H9 (cell line): ENCODE measurements at regions not wholly inside any gene's neighbourhood (a gene's known extent, or its start where the extent isn't known, plus 50 kb on each side); places are given as distances from the start of the nearest gene placed in this dataset.

ENCODE experiments used
- DNase-seq: peaks from one replicate; pipeline ENCODE4 v3.0.0-alpha.2; 2017
- H2AFZ ChIP-seq: one replicate; pipeline ENCODE4 v1.6.1; 2013; ENCODE audit warnings: mild to moderate bottlenecking, low read length, control low read depth, moderate library complexity
- H2AK5ac ChIP-seq: 2 replicates; pipeline ENCODE4 v1.6.1; 2013; ENCODE audit warnings: low read length, control low read depth, mixed read lengths; ENCODE audit not compliant: insufficient read length
- H2BK120ac ChIP-seq: one replicate; pipeline ENCODE4 v1.6.1; 2013; ENCODE audit warnings: low read depth, mild to moderate bottlenecking, low read length, control low read depth, inconsistent platforms; ENCODE audit not compliant: poor library complexity, severe bottlenecking
- H2BK12ac ChIP-seq: 2 replicates; pipeline ENCODE4 v1.6.1; 2013; ENCODE audit warnings: low read length, control low read depth, mixed read lengths, low read depth; ENCODE audit not compliant: insufficient read length
- H2BK15ac ChIP-seq: 2 replicates; pipeline ENCODE4 v1.6.1; 2013; ENCODE audit warnings: low read depth, low read length, control low read depth
- H2BK20ac ChIP-seq: one replicate; pipeline ENCODE4 v1.6.1; 2013; ENCODE audit warnings: low read depth, mild to moderate bottlenecking, low read length, control low read depth, inconsistent platforms; ENCODE audit not compliant: poor library complexity, severe bottlenecking
- H2BK5ac ChIP-seq: 2 replicates; pipeline ENCODE4 v1.6.1; 2013; ENCODE audit warnings: low read length, control low read depth, mixed read lengths; ENCODE audit not compliant: insufficient read length
- H3K14ac ChIP-seq: 2 replicates; pipeline ENCODE4 v1.6.1; 2013; ENCODE audit warnings: low read length, control low read depth; ENCODE audit not compliant: insufficient read depth
- H3K18ac ChIP-seq: 2 replicates; pipeline ENCODE4 v1.6.1; 2013; ENCODE audit warnings: low read depth, mild to moderate bottlenecking, mixed read lengths, low read length, control low read depth; ENCODE audit not compliant: insufficient read length
- H3K23ac ChIP-seq: 2 replicates; pipeline ENCODE4 v1.6.1; 2013; ENCODE audit warnings: low read length, control low read depth, mixed read lengths, low read depth; ENCODE audit not compliant: insufficient read length
- H3K23me2 ChIP-seq: 2 replicates; pipeline ENCODE4 v1.6.1; 2013; ENCODE audit warnings: low read depth, mild to moderate bottlenecking, mixed read lengths, low read length, control low read depth; ENCODE audit not compliant: insufficient read length, poor library complexity, severe bottlenecking
- H3K27ac ChIP-seq: 2 replicates; pipeline ENCODE4 v1.5.1; 2013; ENCODE audit warnings: low read length, control low read depth, mixed read lengths, low read depth; ENCODE audit not compliant: insufficient read length
- H3K27me3 ChIP-seq: 2 replicates; pipeline ENCODE4 v1.6.1; 2013; ENCODE audit warnings: low read length, control low read depth, inconsistent platforms; ENCODE audit not compliant: insufficient read depth
- H3K4ac ChIP-seq: 2 replicates; pipeline ENCODE4 v1.6.1; 2013; ENCODE audit warnings: low read depth, mild to moderate bottlenecking, control low read depth, inconsistent platforms, low read length, moderate library complexity
- H3K4me1 ChIP-seq: 2 replicates; pipeline ENCODE4 v1.6.1; 2013; ENCODE audit warnings: low read length, control low read depth, inconsistent platforms; ENCODE audit not compliant: insufficient read depth
- H3K4me2 ChIP-seq: 2 replicates; pipeline ENCODE4 v1.6.1; 2013; ENCODE audit warnings: low read length, control low read depth, mixed read lengths; ENCODE audit not compliant: insufficient read length, insufficient read depth
- H3K56ac ChIP-seq: 2 replicates; pipeline ENCODE4 v1.6.1; 2013; ENCODE audit warnings: low read depth, mild to moderate bottlenecking, mixed read lengths, low read length, control low read depth; ENCODE audit not compliant: insufficient read length
- H3K79me1 ChIP-seq: 2 replicates; pipeline ENCODE4 v1.6.1; 2013; ENCODE audit warnings: low read depth, mild to moderate bottlenecking, moderate library complexity, low read length, control low read depth, inconsistent platforms; ENCODE audit not compliant: insufficient read depth, poor library complexity, severe bottlenecking
- H3K79me2 ChIP-seq: 2 replicates; pipeline ENCODE4 v1.6.1; 2013; ENCODE audit warnings: low read length, control low read depth, inconsistent platforms; ENCODE audit not compliant: insufficient read depth
- H3K9ac ChIP-seq: 2 replicates; pipeline ENCODE4 v1.6.1; 2013; ENCODE audit warnings: low read length, control low read depth, mixed read lengths; ENCODE audit not compliant: insufficient read length; ENCODE audit errors: extremely low read depth
- H3K9me3 ChIP-seq: one replicate; pipeline ENCODE4 v1.6.1; 2013; ENCODE audit warnings: low read depth, low read length, inconsistent platforms; ENCODE audit not compliant: control insufficient read depth
- H3T11ph ChIP-seq: one replicate; pipeline ENCODE4 v1.6.1; 2013; ENCODE audit warnings: mild to moderate bottlenecking, low read length, control low read depth, inconsistent platforms
- H4K20me1 ChIP-seq: one replicate; pipeline ENCODE4 v1.6.1; 2013; ENCODE audit not compliant: control insufficient read depth, insufficient read length, insufficient read depth
- H4K5ac ChIP-seq: 2 replicates; pipeline ENCODE4 v1.6.1; 2013; ENCODE audit warnings: low read depth, mild to moderate bottlenecking, mixed read lengths, low read length, control low read depth; ENCODE audit not compliant: insufficient read length
- H4K8ac ChIP-seq: replicated peaks from 2 replicates; pipeline ENCODE4 v1.6.1; 2013; ENCODE audit warnings: low read length, control low read depth, mixed read lengths, low read depth; ENCODE audit not compliant: insufficient read length
- H4K91ac ChIP-seq: 2 replicates; pipeline ENCODE4 v1.6.1; 2013; ENCODE audit warnings: low read depth, mild to moderate bottlenecking, moderate library complexity, mixed read lengths, low read length, control low read depth; ENCODE audit not compliant: insufficient read length
- H3K27ac Mint-ChIP-seq, 3 experiments: 2 replicates in 2 of 3; 3 replicates in 1 of 3; pipeline ENCODE4 v1.8.0; 2020 to 2021; ENCODE audit warnings: mixed read lengths in 3 of 3, mild to moderate bottlenecking in 1 of 3, moderate library complexity in 1 of 3
- H3K27me3 Mint-ChIP-seq: 2 replicates; pipeline ENCODE4 v1.8.0; 2021; ENCODE audit warnings: low read depth, mild to moderate bottlenecking, moderate library complexity, mixed read lengths
- H3K36me3 Mint-ChIP-seq, 3 experiments: 2 replicates in 2 of 3; 3 replicates in 1 of 3; pipeline ENCODE4 v1.8.0; 2020 to 2021; ENCODE audit warnings: low read depth in 3 of 3, mixed read lengths in 3 of 3; ENCODE audit not compliant: insufficient read depth in 1 of 3
- H3K4me1 Mint-ChIP-seq, 2 experiments: 2 replicates each; pipeline ENCODE4 v1.8.0; 2020; ENCODE audit warnings: mixed read lengths in 2 of 2
- H3K4me3 Mint-ChIP-seq, 2 experiments: 2 replicates in 1 of 2; 3 replicates in 1 of 2; pipeline ENCODE4 v1.8.0; 2020 to 2021; ENCODE audit warnings: mild to moderate bottlenecking in 2 of 2, mixed read lengths in 2 of 2, moderate library complexity in 1 of 2
- H3K9me3 Mint-ChIP-seq, 2 experiments: 2 replicates in 1 of 2; 3 replicates in 1 of 2; pipeline ENCODE4 v1.8.0; 2020; ENCODE audit warnings: mild to moderate bottlenecking in 2 of 2, mixed read lengths in 2 of 2, moderate library complexity in 1 of 2
- WGBS: extraction: QIAGEN DNeasy Blood & Tissue Kit; methylation state at CpG from one replicate; pipeline ENCODE4 v1.1.7; 2013; ENCODE audit warnings: missing lambda C conversion rate, low lambda C conversion rate, mixed read lengths; ENCODE audit not compliant: insufficient read length; ENCODE audit errors: extremely low coverage; 5-methylcytosine and 5-hydroxymethylcytosine counted together
- TF ChIP-seq, protein P1 (sequence below): fragments of 200-600 bp; sonication (generic); conservative IDR thresholded peaks from 3 replicates; pipeline ENCODE4 v1.8.0; 2021; ENCODE audit warnings: antibody characterized with exemption, mild to moderate bottlenecking

DNA sequence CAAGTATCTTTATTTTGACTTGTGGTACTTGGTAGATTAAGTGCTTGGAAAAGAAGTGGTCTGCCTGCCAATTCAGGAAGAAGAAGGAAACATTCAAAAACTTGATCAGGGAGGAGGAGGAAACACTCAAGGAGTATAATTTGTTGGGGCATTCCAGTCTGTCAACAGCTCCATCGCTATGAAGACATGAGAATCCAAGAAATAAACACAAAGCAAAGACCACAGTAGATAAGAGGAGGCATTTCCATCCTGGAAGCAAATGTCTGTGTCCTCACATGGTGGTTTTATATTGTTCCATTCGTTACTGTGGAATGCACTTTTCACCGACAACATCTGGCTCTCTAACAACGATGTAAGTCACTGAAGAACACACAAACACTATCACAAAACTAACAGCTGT lies 176.1 kb upstream of the FRMD4B start:
- H2BK120ac ChIP-seq: no peak overlapping the region
- no peak overlapping the region for H3K9ac ChIP-seq
- no peak overlapping the region for H2BK20ac ChIP-seq
- H3K4me2 ChIP-seq: no peak overlapping the region
- no peaks in the 10 kb centered on the region for H4K20me1 ChIP-seq
- H3K18ac ChIP-seq: no peak overlapping the region
- H2BK12ac ChIP-seq: no peak overlapping the region
- TF ChIP-seq, protein P1, sequence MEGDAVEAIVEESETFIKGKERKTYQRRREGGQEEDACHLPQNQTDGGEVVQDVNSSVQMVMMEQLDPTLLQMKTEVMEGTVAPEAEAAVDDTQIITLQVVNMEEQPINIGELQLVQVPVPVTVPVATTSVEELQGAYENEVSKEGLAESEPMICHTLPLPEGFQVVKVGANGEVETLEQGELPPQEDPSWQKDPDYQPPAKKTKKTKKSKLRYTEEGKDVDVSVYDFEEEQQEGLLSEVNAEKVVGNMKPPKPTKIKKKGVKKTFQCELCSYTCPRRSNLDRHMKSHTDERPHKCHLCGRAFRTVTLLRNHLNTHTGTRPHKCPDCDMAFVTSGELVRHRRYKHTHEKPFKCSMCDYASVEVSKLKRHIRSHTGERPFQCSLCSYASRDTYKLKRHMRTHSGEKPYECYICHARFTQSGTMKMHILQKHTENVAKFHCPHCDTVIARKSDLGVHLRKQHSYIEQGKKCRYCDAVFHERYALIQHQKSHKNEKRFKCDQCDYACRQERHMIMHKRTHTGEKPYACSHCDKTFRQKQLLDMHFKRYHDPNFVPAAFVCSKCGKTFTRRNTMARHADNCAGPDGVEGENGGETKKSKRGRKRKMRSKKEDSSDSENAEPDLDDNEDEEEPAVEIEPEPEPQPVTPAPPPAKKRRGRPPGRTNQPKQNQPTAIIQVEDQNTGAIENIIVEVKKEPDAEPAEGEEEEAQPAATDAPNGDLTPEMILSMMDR: no peak
- no peaks in the 10 kb centered on the region for H3K79me1 ChIP-seq
- no peak overlapping the region for H2AFZ ChIP-seq
- H2BK15ac ChIP-seq: no peak overlapping the region
- Mint-ChIP-seq H3K9me3 (no peaks in the 10 kb centered on the region), H3K4me1 (no peaks in the 10 kb centered on the region), H3K27ac (no peak overlapping the region), H3K4me3 (no peak overlapping the region), H3K27me3 (peaks cover 3% of the 10 kb centered on the region; the same call in 1 of the 2 replicates), H3K36me3 (no peaks in the 10 kb centered on the region)
- no peaks in the 10 kb centered on the region for H3K9me3 ChIP-seq
- H3K23ac ChIP-seq: no peak overlapping the region
- no peaks in the 10 kb centered on the region for H3K23me2 ChIP-seq
- H3K56ac ChIP-seq: no peak overlapping the region
- no peaks in the 10 kb centered on the region for H3K4me1 ChIP-seq
- no peak overlapping the region for H3K27ac ChIP-seq
- H3K79me2 ChIP-seq: no peaks in the 10 kb centered on the region
- no peak overlapping the region for H3K4ac ChIP-seq
- no peak overlapping the region for H2AK5ac ChIP-seq
- H4K91ac ChIP-seq: no peak overlapping the region
- H3T11ph ChIP-seq: no peak overlapping the region
- DNase-seq: no peak
- H4K8ac ChIP-seq: no peak overlapping the region
- no CpG with 5 or more reads among the region's 4 CpGs for WGBS
- no peaks in the 10 kb centered on the region for H3K27me3 ChIP-seq
- H4K5ac ChIP-seq: no peak overlapping the region
- no peak overlapping the region for H3K14ac ChIP-seq
- H2BK5ac ChIP-seq: no peak overlapping the region
